ENCODE measurements at regions not wholly inside any gene's neighbourhood (a gene's known extent, or its start where the extent isn't known, plus 50 kb on each side); places are given as distances from the start of the nearest gene placed in this dataset.
"Not testable (repeated sequence)": the region's sequence is repeated elsewhere in the genome, so short reads cannot be mapped to it uniquely, and the experiment has no call there.

GRCh38 chr3:55269636-55270035 lies 217.5 kb downstream of the WNT5A start:
- no peak overlapping the region for H3K27ac ChIP-seq (ENCODE audit: low read depth, low read length)
- no peak overlapping the region for H3K4me3 ChIP-seq (ENCODE audit: low read depth, low read length)
- ChIA-PET POLR2A (no interaction called here), CTCF (no interaction called here)
- DNase-seq (ENCODE audit: low read depth, low spot score), result no peak
- H3K9me3 ChIP-seq (ENCODE audit: control insufficient read depth, insufficient read depth, low read length), result no peaks in the 10 kb centered on the region
- TF ChIP-seq CTCF (IDR thresholded peaks at IDR 0.05; ENCODE audit: low read depth, low read length), result no peak
- H3K27me3 ChIP-seq (ENCODE audit: control insufficient read depth, insufficient read depth, low read length), result no peaks in the 10 kb centered on the region

- Histone ChIP-seq H3K9me3 (ENCODE audit: control insufficient read depth, insufficient read depth, low read length) (no peaks in the 10 kb centered on the region), H3K27ac (ENCODE audit: low read depth, low read length) (no peak overlapping the region), H3K27me3 (ENCODE audit: control insufficient read depth, insufficient read depth, low read length) (no peaks in the 10 kb centered on the region), H3K4me3 (ENCODE audit: low read depth, low read length) (no peak overlapping the region)
- CTCF ChIA-PET, result interaction anchor here (0.7 kb wide), 1 partner anchor 426 kb away, joined by 3 read pairs; no protein-coding TSS in a partner anchor
- no peak for DNase-seq (ENCODE audit: low read depth, low spot score)
- TF ChIP-seq CTCF (IDR thresholded peaks at IDR 0.05; ENCODE audit: low read depth, low read length), result no peak
- POLR2A ChIA-PET, result interaction anchor here (1.0 kb wide), 1 partner anchor 147 kb away, joined by 3 read pairs; no protein-coding TSS in a partner anchor
These were observed 218.0 kb downstream of the WNT5A start for GRCh38 chr3:55269096-55269495.

- DNase-seq (ENCODE audit: low read depth, low spot score), result no peak
- Histone ChIP-seq H3K4me3 (ENCODE audit: low read depth, low read length) (no peak overlapping the region), H3K9me3 (ENCODE audit: control insufficient read depth, insufficient read depth, low read length) (no peaks in the 10 kb centered on the region), H3K27me3 (ENCODE audit: control insufficient read depth, insufficient read depth, low read length) (no peaks in the 10 kb centered on the region), H3K27ac (ENCODE audit: low read depth, low read length) (no peak overlapping the region)
- no peak for TF ChIP-seq CTCF (IDR thresholded peaks at IDR 0.05; ENCODE audit: low read depth, low read length)
- ChIA-PET POLR2A (interaction anchor here (0.6 to 1.6 kb wide), 4 partner anchors 18 to 133 kb away, joined by 3 to 5 read pairs (median 4); no protein-coding TSS in a partner anchor), CTCF (interaction anchor here (0.6 to 1.6 kb wide), 3 partner anchors 8 to 171 kb away, joined by 3 to 4 read pairs (median 4); no protein-coding TSS in a partner anchor)
These were observed 219.7 kb downstream of the WNT5A start for GRCh38 chr3:55267206-55267930.

- no peak for DNase-seq (ENCODE audit: low read depth, low spot score)
- H3K4me3 ChIP-seq (ENCODE audit: low read depth, low read length), result no peak overlapping the region
- peaks cover 9% of the 10 kb centered on the region; the same call in 1 of the 2 replicates for H3K9me3 ChIP-seq (ENCODE audit: control insufficient read depth, insufficient read depth, low read length)
- ChIA-PET POLR2A (no interaction called here), CTCF (no interaction called here)
- no peak for TF ChIP-seq CTCF (IDR thresholded peaks at IDR 0.05; ENCODE audit: low read depth, low read length)
- no peaks in the 10 kb centered on the region for H3K27me3 ChIP-seq (ENCODE audit: control insufficient read depth, insufficient read depth, low read length)
- H3K27ac ChIP-seq (ENCODE audit: low read depth, low read length), result no peak overlapping the region
These were observed 222.2 kb downstream of the WNT5A start for GRCh38 chr3:55264919-55265318.

- no peak for DNase-seq (ENCODE audit: low read depth, low spot score)
- TF ChIP-seq CTCF (IDR thresholded peaks at IDR 0.05; ENCODE audit: low read depth, low read length), result no peak
- no peak overlapping the region for H3K27ac ChIP-seq (ENCODE audit: low read depth, low read length)
- ChIA-PET CTCF (no interaction called here), POLR2A (no interaction called here)
- H3K9me3 ChIP-seq (ENCODE audit: control insufficient read depth, insufficient read depth, low read length), result peaks cover 7% of the 10 kb centered on the region
- no peaks in the 10 kb centered on the region for H3K27me3 ChIP-seq (ENCODE audit: control insufficient read depth, insufficient read depth, low read length)
- H3K4me3 ChIP-seq (ENCODE audit: low read depth, low read length), result no peak overlapping the region
These were observed 234.2 kb downstream of the WNT5A start for GRCh38 chr3:55252921-55253320.

GRCh38 chr3:55249156-55249555 lies 237.9 kb downstream of the WNT5A start:
- DNase-seq (ENCODE audit: low read depth, low spot score); H3K27me3 ChIP-seq (ENCODE audit: control insufficient read depth, insufficient read depth, low read length); H3K9me3 ChIP-seq (ENCODE audit: control insufficient read depth, insufficient read depth, low read length); H3K27ac ChIP-seq (ENCODE audit: low read depth, low read length); CTCF ChIA-PET; H3K4me3 ChIP-seq (ENCODE audit: low read depth, low read length); POLR2A ChIA-PET: not testable (repeated sequence)
